Stomach (tissue), 8 donors: ENCODE measurements at regions not wholly inside any gene's neighbourhood (a gene's known extent, or its start where the extent isn't known, plus 50 kb on each side); places are given as distances from the start of the nearest gene placed in this dataset.

Source experiments
- DNase-seq, 2 donors: peaks; one replicate each; pipeline versions ENCODE4 v3.0.0 to v3.0.0-alpha.2; 2013 to 2019
- H3K27ac ChIP-seq, 5 donors: fragments of 200-600 bp in 4 of 5; sonication (generic) in 4 of 5; one replicate each; pipeline ENCODE4 v1.5.1; 2013 to 2019; ENCODE audit warnings: mild to moderate bottlenecking in 1 of 5, moderate library complexity in 1 of 5
- H3K27me3 ChIP-seq, 3 donors: fragments of 200-600 bp; sonication (generic); one replicate each; pipeline ENCODE4 v1.5.1; 2017 to 2019; ENCODE audit warnings: mixed run types in 1 of 3
- H3K36me3 ChIP-seq, 4 donors: fragments of 200-600 bp; sonication (generic); 1 replicate in 3 of 4; 2 replicates in 1 of 4; pipeline ENCODE4 v1.5.1; 2016 to 2019
- H3K4me1 ChIP-seq, 4 donors: fragments of 200-600 bp; sonication (generic); one replicate each; pipeline ENCODE4 v1.5.1; 2016 to 2019
- H3K4me3 ChIP-seq, 4 donors: fragments of 200-600 bp; sonication (generic) in 3 of 4; one replicate each; pipeline ENCODE4 v1.5.1; 2016 to 2019; ENCODE audit warnings: mild to moderate bottlenecking in 1 of 4
- H3K9me3 ChIP-seq, 4 donors: fragments of 200-600 bp; sonication (generic); one replicate each; pipeline ENCODE4 v1.5.1; 2016 to 2019
- EP300 ChIP-seq: sonication (generic); formaldehyde crosslinking; IDR thresholded peaks from one replicate; pipeline ENCODE4 v1.6.1; 2017; ENCODE audit warnings: antibody characterized with exemption
- POLR2A ChIP-seq, 4 donors: fragments of 450-650 bp; IDR thresholded peaks; one replicate each; pipeline ENCODE4 v1.6.1; 2016; ENCODE audit warnings: antibody characterized with exemption in 4 of 4, control low read depth in 2 of 4, mild to moderate bottlenecking in 1 of 4, moderate library complexity in 1 of 4
- POLR2AphosphoS5 ChIP-seq, 3 donors: sonication (generic); formaldehyde crosslinking; IDR thresholded peaks; one replicate each; pipeline ENCODE4 v1.6.1; 2016; ENCODE audit warnings: antibody characterized with exemption in 3 of 3
- WGBS, 5 donors: extraction: QIAGEN DNeasy Blood & Tissue Kit in 3 of 5; methylation state at CpG; one replicate each; pipeline versions ENCODE4 v1.1.5 to v1.1.7; 2013 to 2018; 5-methylcytosine and 5-hydroxymethylcytosine counted together
- intact Hi-C: fragments of 100-400 bp; cut with DNase I; formaldehyde crosslinking; loops from one replicate; pipeline ENCODE4 v1.15.1; 2023; ENCODE audit warnings: low total_unique reads
- TF ChIP-seq, protein P1 (sequence below), 7 experiments: fragments of 450-650 bp in 4 of 7; fragments of 200-600 bp in 3 of 7; sonication (generic) in 3 of 7; IDR thresholded peaks; one replicate each; pipeline ENCODE4 v1.5.1; 2016 to 2019; ENCODE audit warnings: antibody characterized with exemption in 7 of 7, control low read depth in 2 of 7, mild to moderate bottlenecking in 1 of 7
- donor health status: healthy with polysubstance abuse.
- donor health status: Bipolar disorder and iron deficiency.
- donor health status: healthy.

DNA sequence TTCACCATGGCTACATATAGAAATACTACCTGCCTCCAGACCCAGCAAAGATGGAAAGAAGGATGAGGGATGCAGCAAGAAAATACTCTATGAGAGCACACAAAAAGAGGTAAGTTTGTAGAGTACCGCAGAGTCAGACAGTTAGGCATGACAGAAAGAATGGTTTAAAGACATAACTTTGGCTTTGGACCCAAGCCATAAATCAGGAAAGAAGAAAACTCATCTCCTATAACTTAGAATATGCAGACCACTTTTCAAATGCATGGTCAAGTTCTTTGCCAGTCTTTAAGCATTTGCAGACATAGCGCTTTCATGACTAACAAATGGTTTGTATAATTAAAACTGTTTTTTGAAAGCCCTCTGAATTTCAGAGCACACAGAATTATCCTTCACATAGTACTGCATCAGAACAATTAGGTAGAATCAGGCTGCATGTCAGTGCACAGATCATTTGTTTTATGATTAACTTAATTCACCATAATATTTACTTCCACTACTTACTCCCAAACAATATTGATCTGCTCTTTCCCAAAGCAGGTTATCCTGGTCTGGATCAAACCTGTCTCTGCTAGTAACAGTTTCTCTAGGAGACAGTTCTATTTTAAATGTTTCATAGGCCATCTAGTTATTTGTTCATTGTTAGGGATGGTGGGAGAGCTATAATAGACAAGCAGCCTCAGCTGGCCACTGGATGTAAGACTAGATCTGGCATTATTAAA is 280.7 kb upstream of the NR5A2 start:
- Histone ChIP-seq H3K27ac (no peak overlapping the region), H3K4me3 (no peak overlapping the region), H3K4me1 (no peaks in the 10 kb centered on the region), H3K9me3 (no peaks in the 10 kb centered on the region), H3K36me3 (no peaks in the 10 kb centered on the region), H3K27me3 (peaks cover 0 to 18% (median 0%) of the 10 kb centered on the region in 3 donors)
- TF ChIP-seq, protein P1, sequence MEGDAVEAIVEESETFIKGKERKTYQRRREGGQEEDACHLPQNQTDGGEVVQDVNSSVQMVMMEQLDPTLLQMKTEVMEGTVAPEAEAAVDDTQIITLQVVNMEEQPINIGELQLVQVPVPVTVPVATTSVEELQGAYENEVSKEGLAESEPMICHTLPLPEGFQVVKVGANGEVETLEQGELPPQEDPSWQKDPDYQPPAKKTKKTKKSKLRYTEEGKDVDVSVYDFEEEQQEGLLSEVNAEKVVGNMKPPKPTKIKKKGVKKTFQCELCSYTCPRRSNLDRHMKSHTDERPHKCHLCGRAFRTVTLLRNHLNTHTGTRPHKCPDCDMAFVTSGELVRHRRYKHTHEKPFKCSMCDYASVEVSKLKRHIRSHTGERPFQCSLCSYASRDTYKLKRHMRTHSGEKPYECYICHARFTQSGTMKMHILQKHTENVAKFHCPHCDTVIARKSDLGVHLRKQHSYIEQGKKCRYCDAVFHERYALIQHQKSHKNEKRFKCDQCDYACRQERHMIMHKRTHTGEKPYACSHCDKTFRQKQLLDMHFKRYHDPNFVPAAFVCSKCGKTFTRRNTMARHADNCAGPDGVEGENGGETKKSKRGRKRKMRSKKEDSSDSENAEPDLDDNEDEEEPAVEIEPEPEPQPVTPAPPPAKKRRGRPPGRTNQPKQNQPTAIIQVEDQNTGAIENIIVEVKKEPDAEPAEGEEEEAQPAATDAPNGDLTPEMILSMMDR (IDR thresholded peaks at IDR 0.05): no peak
- TF ChIP-seq EP300 (no peak), POLR2AphosphoS5 (IDR thresholded peaks at IDR 0.05) (no peak), POLR2A (IDR thresholded peaks at IDR 0.05) (no peak)
- intact Hi-C loops: no loop called here
- WGBS, 5 donors: 70 to 96% (median 90%) methylated on average over 2 of the region's 2 CpGs
- no peak for DNase-seq

DNA sequence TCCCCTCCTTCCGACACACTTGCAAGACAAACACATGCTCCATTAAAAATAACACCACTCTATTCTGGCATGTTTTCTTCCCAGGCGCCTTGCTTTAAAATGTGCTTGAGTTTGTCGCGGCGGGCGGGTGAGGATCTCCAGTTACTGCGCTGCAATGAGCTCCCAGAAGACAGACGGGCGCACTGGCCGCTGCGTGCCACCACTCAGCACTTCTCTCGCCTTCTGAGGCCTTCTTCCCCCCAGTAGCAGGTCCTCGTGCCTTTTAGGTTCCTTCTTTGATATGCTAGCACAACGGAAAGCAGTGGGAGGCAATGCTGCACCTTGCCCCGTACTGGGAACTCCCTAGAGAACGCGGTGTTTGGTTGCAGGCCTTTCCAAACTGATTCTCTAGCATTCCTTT is 279.5 kb upstream of the NR5A2 start:
- Histone ChIP-seq H3K36me3 (no peaks in the 10 kb centered on the region), H3K4me3 (no peak overlapping the region), H3K27me3 (peaks cover 0 to 18% (median 0%) of the 10 kb centered on the region in 3 donors), H3K27ac (no peak overlapping the region), H3K9me3 (no peaks in the 10 kb centered on the region), H3K4me1 (no peaks in the 10 kb centered on the region)
- DNase-seq: peak in 1 of 2 donors; percentile 16
- intact Hi-C loops: no loop called here
- no peak for TF ChIP-seq EP300
- TF ChIP-seq POLR2A (IDR thresholded peaks at IDR 0.05): no peak
- no peak for TF ChIP-seq POLR2AphosphoS5 (IDR thresholded peaks at IDR 0.05)
- TF ChIP-seq, protein P1 (IDR thresholded peaks at IDR 0.05): no peak
- WGBS, 5 donors: 20 to 42% (median 28%) methylated on average over 17 of the region's 17 CpGs

DNA sequence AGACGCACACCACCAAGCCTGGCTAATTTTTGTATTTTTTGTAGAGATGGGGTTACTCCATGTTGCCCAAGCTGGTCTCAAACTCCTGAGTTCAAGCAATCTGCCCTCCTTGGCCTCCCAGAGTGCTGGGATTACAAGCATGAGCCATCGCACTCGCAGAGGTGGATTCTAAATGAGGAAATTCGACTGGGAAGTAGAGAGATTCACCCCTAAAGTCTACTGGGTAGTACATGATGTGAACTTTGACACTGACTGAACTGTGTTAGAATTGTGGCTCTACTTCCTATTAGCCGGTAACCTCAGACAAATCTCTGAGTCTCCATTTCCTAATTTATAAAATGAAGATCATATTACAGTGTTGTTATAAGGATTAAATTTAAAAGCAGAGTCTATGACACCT is 276.0 kb upstream of the NR5A2 start:
- no peak for DNase-seq
- no peak for TF ChIP-seq POLR2AphosphoS5 (IDR thresholded peaks at IDR 0.05)
- TF ChIP-seq POLR2A (IDR thresholded peaks at IDR 0.05): no peak
- TF ChIP-seq, protein P1 (IDR thresholded peaks at IDR 0.05): no peak
- TF ChIP-seq EP300: no peak
- intact Hi-C loops: no loop called here

DNA sequence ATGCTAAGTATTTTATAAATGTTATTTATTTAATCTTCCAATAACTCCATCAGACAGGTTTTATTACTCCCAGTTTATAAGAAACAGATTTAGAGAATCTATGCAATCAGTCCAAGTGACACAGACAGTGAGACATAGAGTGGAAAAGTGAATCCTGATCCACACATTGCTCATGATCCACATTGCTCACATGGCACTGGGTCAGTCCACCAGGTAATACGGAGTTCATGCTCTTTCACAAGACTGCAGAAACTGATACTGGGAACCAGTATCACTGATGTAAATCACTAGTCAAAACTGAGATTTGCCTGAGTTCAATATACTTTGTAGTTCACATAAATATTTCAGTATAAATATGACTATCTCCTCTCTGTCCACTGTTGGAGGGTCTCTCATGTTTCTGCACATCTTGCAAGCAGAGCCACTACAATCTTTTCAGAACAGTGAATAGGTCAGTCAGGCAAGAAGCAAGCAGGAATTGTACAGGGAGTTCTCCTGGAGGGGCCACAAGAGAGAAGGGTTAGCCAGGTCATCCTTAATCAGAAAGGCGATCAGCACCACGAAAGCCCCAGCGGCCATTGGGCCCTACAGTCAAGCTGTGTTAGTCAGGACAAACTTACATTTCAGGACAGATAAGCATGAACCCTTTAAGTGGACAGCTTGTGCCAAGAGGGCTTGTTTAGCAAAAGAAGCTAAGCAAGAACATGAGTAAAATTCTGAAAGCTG is 275.4 kb upstream of the NR5A2 start:
- Histone ChIP-seq H3K4me3 (no peak overlapping the region), H3K36me3 (no peaks in the 10 kb centered on the region), H3K27me3 (peaks cover 0 to 18% (median 0%) of the 10 kb centered on the region in 3 donors), H3K27ac (no peak overlapping the region), H3K9me3 (peaks cover 0 to 4% (median 0%) of the 10 kb centered on the region in 4 donors), H3K4me1 (no peaks in the 10 kb centered on the region)
- no peak for DNase-seq
- intact Hi-C loops: no loop called here
- 66 to 82% (median 68%) methylated on average over 4 of the region's 4 CpGs for WGBS, 5 donors
- TF ChIP-seq, protein P1 (IDR thresholded peaks at IDR 0.05): no peak

More for the DNA sequence above, 276.0 kb upstream of the NR5A2 start:
- WGBS, 5 donors: 74 to 87% (median 80%) methylated on average over 5 of the region's 5 CpGs
- H3K36me3 ChIP-seq: no peaks in the 10 kb centered on the region
- peaks cover 0 to 4% (median 0%) of the 10 kb centered on the region in 4 donors for H3K9me3 ChIP-seq
- no peak overlapping the region for H3K4me3 ChIP-seq
- H3K27me3 ChIP-seq: peaks cover 0 to 18% (median 0%) of the 10 kb centered on the region in 3 donors
- H3K4me1 ChIP-seq: no peaks in the 10 kb centered on the region
- no peak overlapping the region for H3K27ac ChIP-seq
